ENCODE measurements at regions not wholly inside any gene's neighbourhood (a gene's known extent, or its start where the extent isn't known, plus 50 kb on each side); places are given as distances from the start of the nearest gene placed in this dataset.
"Not testable (repeated sequence)": the region's sequence is repeated elsewhere in the genome, so short reads cannot be mapped to it uniquely, and the experiment has no call there.

- Mint-ChIP-seq H3K27me3 (ENCODE audit: low read depth in 3 of 3) (no peaks in the 10 kb centered on the region), H3K4me3 (no peak overlapping the region), H3K9me3 (peaks cover 0 to 11% (median 3%) of the 10 kb centered on the region in 7 donors), H3K4me1 (no peaks in the 10 kb centered on the region), H3K27ac (no peak overlapping the region), H3K36me3 (no peaks in the 10 kb centered on the region)
- no peaks in the 10 kb centered on the region for H4K20me1 ChIP-seq (ENCODE audit: insufficient read depth, low read length)
- no peak overlapping the region for H3K9ac ChIP-seq (ENCODE audit: insufficient read depth, low read length, poor library complexity, severe bottlenecking)
- no peaks in the 10 kb centered on the region for H3K79me2 ChIP-seq (ENCODE audit: insufficient read depth, low read length)
- H2AFZ ChIP-seq (ENCODE audit: insufficient read depth, low read depth, low read length, poor library complexity, severe bottlenecking) = no peak overlapping the region
- TF ChIP-seq, protein P1, sequence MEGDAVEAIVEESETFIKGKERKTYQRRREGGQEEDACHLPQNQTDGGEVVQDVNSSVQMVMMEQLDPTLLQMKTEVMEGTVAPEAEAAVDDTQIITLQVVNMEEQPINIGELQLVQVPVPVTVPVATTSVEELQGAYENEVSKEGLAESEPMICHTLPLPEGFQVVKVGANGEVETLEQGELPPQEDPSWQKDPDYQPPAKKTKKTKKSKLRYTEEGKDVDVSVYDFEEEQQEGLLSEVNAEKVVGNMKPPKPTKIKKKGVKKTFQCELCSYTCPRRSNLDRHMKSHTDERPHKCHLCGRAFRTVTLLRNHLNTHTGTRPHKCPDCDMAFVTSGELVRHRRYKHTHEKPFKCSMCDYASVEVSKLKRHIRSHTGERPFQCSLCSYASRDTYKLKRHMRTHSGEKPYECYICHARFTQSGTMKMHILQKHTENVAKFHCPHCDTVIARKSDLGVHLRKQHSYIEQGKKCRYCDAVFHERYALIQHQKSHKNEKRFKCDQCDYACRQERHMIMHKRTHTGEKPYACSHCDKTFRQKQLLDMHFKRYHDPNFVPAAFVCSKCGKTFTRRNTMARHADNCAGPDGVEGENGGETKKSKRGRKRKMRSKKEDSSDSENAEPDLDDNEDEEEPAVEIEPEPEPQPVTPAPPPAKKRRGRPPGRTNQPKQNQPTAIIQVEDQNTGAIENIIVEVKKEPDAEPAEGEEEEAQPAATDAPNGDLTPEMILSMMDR (IDR thresholded peaks at IDR 0.05) = no peak
- no peak overlapping the region for H3K4me3 ChIP-seq (replicated peaks in 1 of 3; ENCODE audit: low read depth in 2 of 3, low read length in 3 of 3)
- H3K36me3 ChIP-seq (replicated peaks in 1 of 2; ENCODE audit: control insufficient read depth in 1 of 2, insufficient read depth in 2 of 2, low read length in 2 of 2) = no peaks in the 10 kb centered on the region
- H3K9me3 ChIP-seq (replicated peaks in 1 of 2; ENCODE audit: control insufficient read depth in 1 of 2, insufficient read depth in 1 of 2, low read length in 2 of 2) = peaks cover 3% of the 10 kb centered on the region in 2 donors
- intact Hi-C loops (cut with micrococcal nuclease) = no loop called here
- no peaks in the 10 kb centered on the region for H3K4me1 ChIP-seq (ENCODE audit: control insufficient read depth in 1 of 2, insufficient read depth in 2 of 2, low read length in 2 of 2)
- H3K27me3 ChIP-seq (ENCODE audit: control insufficient read depth in 2 of 2, insufficient read depth in 2 of 2, low read length in 2 of 2) = no peaks in the 10 kb centered on the region
- no peak overlapping the region for H3K4me2 ChIP-seq (replicated peaks; ENCODE audit: extremely low read depth, low read length, poor library complexity, severe bottlenecking)
- no peak overlapping the region for H3K27ac ChIP-seq (ENCODE audit: low read depth in 1 of 2, low read length in 2 of 2)
- 100% methylated on average over 1 of the region's 6 CpGs for WGBS (ENCODE audit: insufficient coverage)
- no peak for DNase-seq
Observed at GRCh38 chr4:186805020-186805820, 81.6 kb upstream of the FAT1 start.

GRCh38 chr4:186805917-186806316 is 82.3 kb upstream of the FAT1 start:
- H3K9me3 ChIP-seq (replicated peaks in 1 of 2; ENCODE audit: control insufficient read depth in 1 of 2, insufficient read depth in 1 of 2, low read length in 2 of 2); H3K4me3 ChIP-seq (replicated peaks in 1 of 3; ENCODE audit: low read depth in 2 of 3, low read length in 3 of 3); H3K27ac ChIP-seq (ENCODE audit: low read depth in 1 of 2, low read length in 2 of 2); H3K9me3 Mint-ChIP-seq; H3K9ac ChIP-seq (ENCODE audit: insufficient read depth, low read length, poor library complexity, severe bottlenecking); H3K27me3 ChIP-seq (ENCODE audit: control insufficient read depth in 2 of 2, insufficient read depth in 2 of 2, low read length in 2 of 2); H3K4me1 ChIP-seq (ENCODE audit: control insufficient read depth in 1 of 2, insufficient read depth in 2 of 2, low read length in 2 of 2); H3K27ac Mint-ChIP-seq; H2AFZ ChIP-seq (ENCODE audit: insufficient read depth, low read depth, low read length, poor library complexity, severe bottlenecking); H3K4me2 ChIP-seq (replicated peaks; ENCODE audit: extremely low read depth, low read length, poor library complexity, severe bottlenecking); H3K27me3 Mint-ChIP-seq (ENCODE audit: low read depth in 3 of 3); H3K36me3 ChIP-seq (replicated peaks in 1 of 2; ENCODE audit: control insufficient read depth in 1 of 2, insufficient read depth in 2 of 2, low read length in 2 of 2); intact Hi-C loops (cut with micrococcal nuclease); H4K20me1 ChIP-seq (ENCODE audit: insufficient read depth, low read length); H3K79me2 ChIP-seq (ENCODE audit: insufficient read depth, low read length); DNase-seq; H3K4me1 Mint-ChIP-seq; H3K4me3 Mint-ChIP-seq; H3K36me3 Mint-ChIP-seq: not testable (repeated sequence)
- WGBS (ENCODE audit: insufficient coverage) = no CpG with 5 or more reads among the region's 5 CpGs
